HL-60 (cell line): ENCODE measurements at regions not wholly inside any gene's neighbourhood (a gene's known extent, or its start where the extent isn't known, plus 50 kb on each side); places are given as distances from the start of the nearest gene placed in this dataset.

ENCODE experiments used
- GABPA ChIP-seq: IDR thresholded peaks from 2 replicates; pipeline ENCODE4 v1.6.1; 2012; ENCODE audit warnings: low read depth
- POLR2AphosphoS5 ChIP-seq: IDR thresholded peaks from 2 replicates; pipeline ENCODE4 v1.6.1; 2012; ENCODE audit warnings: low read depth
- REST ChIP-seq: IDR thresholded peaks from 2 replicates; pipeline ENCODE4 v1.6.1; 2012; ENCODE audit warnings: low read depth; ENCODE audit not compliant: insufficient replicate concordance
- TF ChIP-seq, protein P1 (sequence below): IDR thresholded peaks from one replicate; pipeline ENCODE4 v1.5.1; 2011; ENCODE audit warnings: low read length, control low read depth, inconsistent platforms; ENCODE audit not compliant: insufficient read depth

DNA sequence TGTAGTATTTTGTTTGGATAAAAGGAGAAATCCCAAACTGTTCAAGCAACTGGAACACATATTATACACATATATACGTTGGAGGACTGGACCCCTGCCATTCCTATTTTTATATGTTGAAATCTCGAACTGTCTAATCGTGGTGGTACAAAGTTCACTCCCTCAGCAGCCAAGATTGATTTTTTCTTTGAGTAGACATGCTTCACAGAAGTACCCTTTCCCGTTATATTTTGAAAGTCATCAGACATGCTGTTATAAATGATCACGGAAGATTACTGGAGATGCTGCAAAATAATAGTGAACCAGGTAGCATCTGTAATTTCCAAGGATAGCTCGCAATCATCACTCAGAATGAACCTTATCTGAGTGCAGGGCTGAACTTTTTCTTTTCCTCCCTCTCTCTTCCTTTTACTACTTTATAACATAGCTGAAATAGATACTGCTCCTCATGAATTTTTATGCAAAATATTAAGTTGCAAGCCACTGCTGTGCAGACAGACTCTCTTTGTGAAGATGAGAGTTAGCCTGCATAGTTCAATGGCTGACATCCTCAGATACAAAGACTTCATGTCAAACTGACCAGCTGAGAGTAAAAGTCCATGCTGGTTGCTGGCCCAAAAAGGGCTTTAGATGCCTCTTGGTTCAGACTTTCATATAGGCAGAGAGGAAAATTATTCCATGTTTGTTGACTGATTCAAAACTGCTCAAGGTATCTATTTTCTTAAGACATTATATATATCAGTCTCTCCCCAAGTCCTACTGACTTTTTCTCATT is 451.9 kb downstream of the TMEM38B start:
- TF ChIP-seq, protein P1, sequence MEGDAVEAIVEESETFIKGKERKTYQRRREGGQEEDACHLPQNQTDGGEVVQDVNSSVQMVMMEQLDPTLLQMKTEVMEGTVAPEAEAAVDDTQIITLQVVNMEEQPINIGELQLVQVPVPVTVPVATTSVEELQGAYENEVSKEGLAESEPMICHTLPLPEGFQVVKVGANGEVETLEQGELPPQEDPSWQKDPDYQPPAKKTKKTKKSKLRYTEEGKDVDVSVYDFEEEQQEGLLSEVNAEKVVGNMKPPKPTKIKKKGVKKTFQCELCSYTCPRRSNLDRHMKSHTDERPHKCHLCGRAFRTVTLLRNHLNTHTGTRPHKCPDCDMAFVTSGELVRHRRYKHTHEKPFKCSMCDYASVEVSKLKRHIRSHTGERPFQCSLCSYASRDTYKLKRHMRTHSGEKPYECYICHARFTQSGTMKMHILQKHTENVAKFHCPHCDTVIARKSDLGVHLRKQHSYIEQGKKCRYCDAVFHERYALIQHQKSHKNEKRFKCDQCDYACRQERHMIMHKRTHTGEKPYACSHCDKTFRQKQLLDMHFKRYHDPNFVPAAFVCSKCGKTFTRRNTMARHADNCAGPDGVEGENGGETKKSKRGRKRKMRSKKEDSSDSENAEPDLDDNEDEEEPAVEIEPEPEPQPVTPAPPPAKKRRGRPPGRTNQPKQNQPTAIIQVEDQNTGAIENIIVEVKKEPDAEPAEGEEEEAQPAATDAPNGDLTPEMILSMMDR, result no peak
- TF ChIP-seq POLR2AphosphoS5, result no peak
- no peak for TF ChIP-seq REST
- no peak for TF ChIP-seq GABPA
